ENCODE measurements at regions not wholly inside any gene's neighbourhood (a gene's known extent, or its start where the extent isn't known, plus 50 kb on each side); places are given as distances from the start of the nearest gene placed in this dataset.
"Not testable (repeated sequence)": the region's sequence is repeated elsewhere in the genome, so short reads cannot be mapped to it uniquely, and the experiment has no call there.

- no peaks in the 10 kb centered on the region for H3K4me1 Mint-ChIP-seq (ENCODE audit: low read depth in 2 of 2)
- H3K36me3 Mint-ChIP-seq = no peaks in the 10 kb centered on the region
- DNase-seq (ENCODE audit: low spot score) = no peak
- no peaks in the 10 kb centered on the region for H3K27me3 Mint-ChIP-seq
- no peak overlapping the region for H3K27ac Mint-ChIP-seq
- no peak for ATAC-seq
- no peak overlapping the region for H3K4me3 Mint-ChIP-seq
- no peaks in the 10 kb centered on the region for H3K9me3 Mint-ChIP-seq
Measured at GRCh38 chr4:14149176-14150053, 521.9 kb upstream of the BOD1L1 start.

- no peak overlapping the region for H3K4me3 Mint-ChIP-seq
- no peak for ATAC-seq
Measured at GRCh38 chr4:14151101-14151500, 523.6 kb upstream of the BOD1L1 start.

GRCh38 chr4:14152834-14153519 is 525.5 kb upstream of the BOD1L1 start:
- Mint-ChIP-seq H3K9me3 (no peaks in the 10 kb centered on the region), H3K36me3 (no peaks in the 10 kb centered on the region), H3K4me3 (no peak overlapping the region), H3K27me3 (peaks cover 0 to 4% of the 10 kb centered on the region in 2 donors), H3K4me1 (ENCODE audit: low read depth in 2 of 2) (no peaks in the 10 kb centered on the region), H3K27ac (no peak overlapping the region)
- ATAC-seq (no peak), DNase-seq (ENCODE audit: low spot score) (no peak)

More at GRCh38 chr4:14151101-14151500, 523.6 kb upstream of the BOD1L1 start:
- H3K27me3 Mint-ChIP-seq = peaks cover 0 to 4% of the 10 kb centered on the region in 2 donors
- H3K27ac Mint-ChIP-seq = no peak overlapping the region
- no peaks in the 10 kb centered on the region for H3K36me3 Mint-ChIP-seq
- H3K9me3 Mint-ChIP-seq = no peaks in the 10 kb centered on the region
- no peaks in the 10 kb centered on the region for H3K4me1 Mint-ChIP-seq (ENCODE audit: low read depth in 2 of 2)
- no peak for DNase-seq (ENCODE audit: low spot score)

- no peak for ATAC-seq
- H3K27ac Mint-ChIP-seq = no peak overlapping the region
- H3K4me1 Mint-ChIP-seq (ENCODE audit: low read depth in 2 of 2) = no peaks in the 10 kb centered on the region
- no peaks in the 10 kb centered on the region for H3K36me3 Mint-ChIP-seq
- H3K4me3 Mint-ChIP-seq = no peak overlapping the region
- DNase-seq (ENCODE audit: low spot score) = no peak
- no peaks in the 10 kb centered on the region for H3K9me3 Mint-ChIP-seq
- peaks cover 0 to 4% of the 10 kb centered on the region in 2 donors for H3K27me3 Mint-ChIP-seq
Measured at GRCh38 chr4:14155803-14156202, 528.3 kb upstream of the BOD1L1 start.

GRCh38 chr4:14157262-14157661 is 529.7 kb upstream of the BOD1L1 start:
- H3K27ac Mint-ChIP-seq = no peak overlapping the region
- no peaks in the 10 kb centered on the region for H3K9me3 Mint-ChIP-seq
- ATAC-seq = no peak
- peaks cover 0 to 4% of the 10 kb centered on the region in 2 donors for H3K27me3 Mint-ChIP-seq
- no peaks in the 10 kb centered on the region for H3K36me3 Mint-ChIP-seq
- H3K4me1 Mint-ChIP-seq (ENCODE audit: low read depth in 2 of 2) = no peaks in the 10 kb centered on the region
- DNase-seq (ENCODE audit: low spot score) = no peak
- no peak overlapping the region for H3K4me3 Mint-ChIP-seq

GRCh38 chr4:14165222-14165920 is 537.8 kb upstream of the BOD1L1 start:
- DNase-seq (ENCODE audit: low spot score) = no peak
- Mint-ChIP-seq H3K27ac (no peak overlapping the region), H3K4me1 (ENCODE audit: low read depth in 2 of 2) (no peaks in the 10 kb centered on the region), H3K27me3 (no peaks in the 10 kb centered on the region), H3K9me3 (no peaks in the 10 kb centered on the region), H3K36me3 (no peaks in the 10 kb centered on the region), H3K4me3 (no peak overlapping the region)
- no peak for ATAC-seq

- H3K4me1 Mint-ChIP-seq (ENCODE audit: low read depth in 2 of 2) = no peaks in the 10 kb centered on the region
- no peak for DNase-seq (ENCODE audit: low spot score)
- no peak overlapping the region for H3K4me3 Mint-ChIP-seq
- no peaks in the 10 kb centered on the region for H3K36me3 Mint-ChIP-seq
- no peak overlapping the region for H3K27ac Mint-ChIP-seq
- no peak for ATAC-seq
- H3K9me3 Mint-ChIP-seq = peaks cover 4% of the 10 kb centered on the region
- H3K27me3 Mint-ChIP-seq = no peaks in the 10 kb centered on the region
Measured at GRCh38 chr4:14167876-14168510, 540.5 kb upstream of the BOD1L1 start.

- H3K9me3 Mint-ChIP-seq = peaks cover 4% of the 10 kb centered on the region
- H3K36me3 Mint-ChIP-seq = no peaks in the 10 kb centered on the region
- no peak overlapping the region for H3K27ac Mint-ChIP-seq
- no peaks in the 10 kb centered on the region for H3K27me3 Mint-ChIP-seq
- ATAC-seq (no peak), DNase-seq (ENCODE audit: low spot score) (no peak)
- no peak overlapping the region for H3K4me3 Mint-ChIP-seq
- H3K4me1 Mint-ChIP-seq (ENCODE audit: low read depth in 2 of 2) = no peaks in the 10 kb centered on the region
Measured at GRCh38 chr4:14168919-14169318, 541.4 kb upstream of the BOD1L1 start.

- no peak for DNase-seq (ENCODE audit: low spot score)
- Mint-ChIP-seq H3K36me3 (no peaks in the 10 kb centered on the region), H3K27me3 (no peaks in the 10 kb centered on the region), H3K4me3 (no peak overlapping the region), H3K27ac (no peak overlapping the region), H3K9me3 (peaks cover 4% of the 10 kb centered on the region), H3K4me1 (ENCODE audit: low read depth in 2 of 2) (no peaks in the 10 kb centered on the region)
- ATAC-seq = no peak
Measured at GRCh38 chr4:14169460-14169859, 541.9 kb upstream of the BOD1L1 start.

GRCh38 chr4:14169940-14170339 is 542.4 kb upstream of the BOD1L1 start:
- not testable (repeated sequence) for H3K36me3 Mint-ChIP-seq; H3K4me1 Mint-ChIP-seq (ENCODE audit: low read depth in 2 of 2); H3K4me3 Mint-ChIP-seq; H3K27me3 Mint-ChIP-seq; DNase-seq (ENCODE audit: low spot score); H3K27ac Mint-ChIP-seq; ATAC-seq; H3K9me3 Mint-ChIP-seq

GRCh38 chr4:14176613-14177012 is 549.1 kb upstream of the BOD1L1 start:
- no peaks in the 10 kb centered on the region for H3K27me3 Mint-ChIP-seq
- peaks cover 9 to 17% of the 10 kb centered on the region in 2 donors for H3K4me1 Mint-ChIP-seq (ENCODE audit: low read depth in 2 of 2)
- H3K27ac Mint-ChIP-seq = peak overlapping the region in 1 of 2 donors; percentile 75
- no peak overlapping the region for H3K4me3 Mint-ChIP-seq
- DNase-seq (ENCODE audit: low spot score) = no peak
- ATAC-seq = no peak
- H3K9me3 Mint-ChIP-seq = peaks cover 8% of the 10 kb centered on the region
- H3K36me3 Mint-ChIP-seq = no peaks in the 10 kb centered on the region

- H3K27ac Mint-ChIP-seq = peak overlapping the region in 1 of 2 donors; percentile 75
- DNase-seq (ENCODE audit: low spot score) = no peak
- ATAC-seq = no peak
- peaks cover 3% of the 10 kb centered on the region for H3K9me3 Mint-ChIP-seq
- peaks cover 9 to 17% of the 10 kb centered on the region in 2 donors for H3K4me1 Mint-ChIP-seq (ENCODE audit: low read depth in 2 of 2)
- H3K27me3 Mint-ChIP-seq = no peaks in the 10 kb centered on the region
- no peaks in the 10 kb centered on the region for H3K36me3 Mint-ChIP-seq
- H3K4me3 Mint-ChIP-seq = peak overlapping the region; percentile 14
Measured at GRCh38 chr4:14177987-14178386, 550.5 kb upstream of the BOD1L1 start.

GRCh38 chr4:14178421-14178820 is 550.9 kb upstream of the BOD1L1 start:
- no peaks in the 10 kb centered on the region for H3K36me3 Mint-ChIP-seq
- DNase-seq (ENCODE audit: low spot score) (no peak), ATAC-seq (peak in 1 of 2 donors; percentile 60)
- no peaks in the 10 kb centered on the region for H3K27me3 Mint-ChIP-seq
- H3K9me3 Mint-ChIP-seq = peaks cover 3% of the 10 kb centered on the region
- H3K4me3 Mint-ChIP-seq = peak overlapping the region; percentile 14
- H3K4me1 Mint-ChIP-seq (ENCODE audit: low read depth in 2 of 2) = peaks cover 9 to 17% of the 10 kb centered on the region in 2 donors
- peak overlapping the region in 1 of 2 donors; percentile 75 for H3K27ac Mint-ChIP-seq
